ENCODE measurements at regions not wholly inside any gene's neighbourhood (a gene's known extent, or its start where the extent isn't known, plus 50 kb on each side); places are given as distances from the start of the nearest gene placed in this dataset.

- peaks cover 5% of the 10 kb centered on the region for H3K36me3 Mint-ChIP-seq (ENCODE audit: low read depth)
Observed at GRCh38 chr21:27060190-27060589, 93.3 kb upstream of the ADAMTS5 start.

GRCh38 chr21:27058673-27059605 is 92.1 kb upstream of the ADAMTS5 start:
- Mint-ChIP-seq H3K36me3 (ENCODE audit: low read depth) (peaks cover 9% of the 10 kb centered on the region), H3K27ac (peak overlapping the region in 1 of 3 experiments; percentile 19), H3K4me1 (peaks cover 10% of the 10 kb centered on the region), H3K4me3 (no peak overlapping the region), H3K27me3 (ENCODE audit: low read depth) (no peaks in the 10 kb centered on the region), H3K9me3 (peaks cover 29% of the 10 kb centered on the region)
- TF ChIP-seq CTCF (IDR thresholded peaks at IDR 0.05; ENCODE audit: unreplicated experiment in 3 of 3): no peak

More at GRCh38 chr21:27060190-27060589, 93.3 kb upstream of the ADAMTS5 start:
- peaks cover 27% of the 10 kb centered on the region for H3K9me3 Mint-ChIP-seq
- no peak for TF ChIP-seq CTCF (IDR thresholded peaks at IDR 0.05; ENCODE audit: unreplicated experiment in 3 of 3)
- H3K4me1 Mint-ChIP-seq: peaks cover 10% of the 10 kb centered on the region
- no peak overlapping the region for H3K4me3 Mint-ChIP-seq
- peak overlapping the region in 1 of 3 experiments; percentile 17 for H3K27ac Mint-ChIP-seq
- H3K27me3 Mint-ChIP-seq (ENCODE audit: low read depth): no peaks in the 10 kb centered on the region

GRCh38 chr21:27057997-27058396 is 91.1 kb upstream of the ADAMTS5 start:
- H3K4me3 Mint-ChIP-seq: no peak overlapping the region
- H3K4me1 Mint-ChIP-seq: peaks cover 10% of the 10 kb centered on the region
- no peaks in the 10 kb centered on the region for H3K27me3 Mint-ChIP-seq (ENCODE audit: low read depth)
- no peak overlapping the region for H3K27ac Mint-ChIP-seq
- H3K36me3 Mint-ChIP-seq (ENCODE audit: low read depth): peaks cover 8% of the 10 kb centered on the region
- TF ChIP-seq CTCF (IDR thresholded peaks at IDR 0.05; ENCODE audit: unreplicated experiment in 3 of 3): no peak
- peaks cover 29% of the 10 kb centered on the region for H3K9me3 Mint-ChIP-seq

- peak overlapping the region in 1 of 3 experiments; percentile 22 for H3K4me3 Mint-ChIP-seq
- H3K27me3 Mint-ChIP-seq (ENCODE audit: low read depth): peaks cover 4% of the 10 kb centered on the region
- H3K36me3 Mint-ChIP-seq (ENCODE audit: low read depth): no peaks in the 10 kb centered on the region
- H3K27ac Mint-ChIP-seq: peak overlapping the region; percentile 91 to 98 (median 93)
- TF ChIP-seq CTCF (IDR thresholded peaks at IDR 0.05; ENCODE audit: unreplicated experiment in 3 of 3): no peak
- H3K9me3 Mint-ChIP-seq: peaks cover 3% of the 10 kb centered on the region
- peaks cover 20% of the 10 kb centered on the region for H3K4me1 Mint-ChIP-seq
Observed at GRCh38 chr21:27047658-27048314, 80.9 kb upstream of the ADAMTS5 start.

GRCh38 chr21:27047283-27047657 is 80.4 kb upstream of the ADAMTS5 start:
- Mint-ChIP-seq H3K4me3 (no peak overlapping the region), H3K36me3 (ENCODE audit: low read depth) (no peaks in the 10 kb centered on the region), H3K27ac (peak overlapping the region; percentile 91 to 98 (median 93)), H3K4me1 (peaks cover 20% of the 10 kb centered on the region), H3K9me3 (peaks cover 3% of the 10 kb centered on the region), H3K27me3 (ENCODE audit: low read depth) (peaks cover 4% of the 10 kb centered on the region)
- no peak for TF ChIP-seq CTCF (IDR thresholded peaks at IDR 0.05; ENCODE audit: unreplicated experiment in 3 of 3)

Data from nephron (organoid).